WTC11 (cell line): ENCODE measurements at regions not wholly inside any gene's neighbourhood (a gene's known extent, or its start where the extent isn't known, plus 50 kb on each side); places are given as distances from the start of the nearest gene placed in this dataset.

Experiments used
- ATAC-seq: fragments of 200-7000 bp; cut with Tn5 transposase; 2 replicates; pipeline ENCODE4 v1.10.0; 2021; ENCODE audit warnings: mild to moderate bottlenecking, moderate library complexity
- CTCF ChIA-PET: fragments of 300-600 bp; sonication (Branson Sonifier 250); formaldehyde crosslinking; loops from one replicate; lab custom pipeline; 2021; ENCODE audit warnings: antibody characterized with exemption; lab: Charles Lee
- POLR2A ChIA-PET: fragments of 350-600 bp; sonication (Branson Sonifier 250); formaldehyde crosslinking; loops from one replicate; lab custom pipeline; 2021; ENCODE audit warnings: antibody characterized with exemption; lab: Charles Lee
- DNase-seq: peaks from one replicate; pipeline ENCODE4 v3.0.0; 2021; ENCODE audit warnings: low spot score
- H3K27ac Mint-ChIP-seq: 2 replicates; pipeline ENCODE4 v1.8.0; 2021; ENCODE audit warnings: mixed read lengths
- H3K27me3 Mint-ChIP-seq: 2 replicates; pipeline ENCODE4 v1.8.0; 2021; ENCODE audit warnings: low read depth, mild to moderate bottlenecking, moderate library complexity, mixed read lengths
- H3K36me3 Mint-ChIP-seq: 2 replicates; pipeline ENCODE4 v1.8.0; 2021; ENCODE audit warnings: mixed read lengths
- H3K4me1 Mint-ChIP-seq: 2 replicates; pipeline ENCODE4 v1.8.0; 2022; ENCODE audit warnings: mixed read lengths
- H3K4me3 Mint-ChIP-seq: 2 replicates; pipeline ENCODE4 v1.8.0; 2021; ENCODE audit warnings: mild to moderate bottlenecking, moderate library complexity, mixed read lengths
- H3K9me3 Mint-ChIP-seq: 2 replicates; pipeline ENCODE4 v1.8.0; 2021; ENCODE audit warnings: mixed read lengths
- CDX4 ChIP-seq: fragments of 250-450 bp; sonication (Bioruptor Pico); IDR thresholded peaks from 2 replicates; pipeline ENCODE4 v1.9.0; 2021; ENCODE audit warnings: moderate library complexity, mild to moderate bottlenecking, inconsistent platforms, borderline replicate concordance
- E2F5 ChIP-seq: sonication (generic); formaldehyde crosslinking; IDR thresholded peaks from 2 replicates; pipeline ENCODE4 v1.8.1; 2022; ENCODE audit warnings: mild to moderate bottlenecking, moderate library complexity, missing genetic modification reagents
- ERG ChIP-seq: fragments of 250-450 bp; sonication (Bioruptor Pico); IDR thresholded peaks from 2 replicates; pipeline ENCODE4 v1.8.0; 2021; ENCODE audit warnings: mild to moderate bottlenecking
- FOXP4 ChIP-seq: sonication (generic); formaldehyde crosslinking; IDR thresholded peaks from 2 replicates; pipeline ENCODE4 v1.8.0; 2022; ENCODE audit warnings: mild to moderate bottlenecking, missing genetic modification reagents
- GRHL2 ChIP-seq: fragments of 250-450 bp; sonication (Bioruptor Pico); IDR thresholded peaks from 2 replicates; pipeline ENCODE4 v1.8.0; 2022; ENCODE audit warnings: mild to moderate bottlenecking, moderate library complexity; ENCODE audit not compliant: insufficient replicate concordance, severe bottlenecking
- JUN ChIP-seq: sonication (generic); formaldehyde crosslinking; IDR thresholded peaks from 2 replicates; pipeline ENCODE4 v1.8.0; 2023; ENCODE audit warnings: mild to moderate bottlenecking, missing genetic modification reagents
- MAX ChIP-seq: sonication (generic); formaldehyde crosslinking; IDR thresholded peaks from 2 replicates; pipeline ENCODE4 v1.8.0; 2022; ENCODE audit warnings: mild to moderate bottlenecking, missing genetic modification reagents
- MLX ChIP-seq: sonication (generic); formaldehyde crosslinking; IDR thresholded peaks from 2 replicates; pipeline ENCODE4 v1.8.1; 2023; ENCODE audit warnings: mild to moderate bottlenecking, missing genetic modification reagents, moderate library complexity
- MYBL2 ChIP-seq: sonication (generic); formaldehyde crosslinking; IDR thresholded peaks from 2 replicates; pipeline ENCODE4 v1.8.1; 2023; ENCODE audit warnings: mild to moderate bottlenecking, moderate library complexity, missing genetic modification reagents
- NFYB ChIP-seq: sonication (generic); formaldehyde crosslinking; conservative IDR thresholded peaks from 2 replicates; pipeline ENCODE4 v1.8.0; 2022; ENCODE audit warnings: low read depth, missing genetic modification reagents
- NR3C1 ChIP-seq: sonication (generic); formaldehyde crosslinking; conservative IDR thresholded peaks from 2 replicates; pipeline ENCODE4 v1.8.1; 2023; ENCODE audit warnings: low read depth, mild to moderate bottlenecking, missing genetic modification reagents
- OVOL2 ChIP-seq: fragments of 250-450 bp; sonication (Bioruptor Pico); IDR thresholded peaks from 2 replicates; pipeline ENCODE4 v1.9.0; 2021; ENCODE audit warnings: mild to moderate bottlenecking, borderline replicate concordance
- PREB ChIP-seq: sonication (generic); formaldehyde crosslinking; IDR thresholded peaks from 2 replicates; pipeline ENCODE4 v1.8.1; 2022; ENCODE audit warnings: mild to moderate bottlenecking, missing genetic modification reagents, moderate library complexity, borderline replicate concordance
- RELA ChIP-seq: sonication (generic); formaldehyde crosslinking; IDR thresholded peaks from 2 replicates; pipeline ENCODE4 v1.8.1; 2022; ENCODE audit warnings: missing genetic modification reagents, mild to moderate bottlenecking, borderline replicate concordance
- TEAD4 ChIP-seq: sonication (generic); formaldehyde crosslinking; IDR thresholded peaks from 2 replicates; pipeline ENCODE4 v1.8.0; 2022; ENCODE audit warnings: mild to moderate bottlenecking, missing genetic modification reagents
- ZBTB43 ChIP-seq: sonication (generic); formaldehyde crosslinking; IDR thresholded peaks from 2 replicates; pipeline ENCODE4 v1.8.1; 2023; ENCODE audit warnings: mild to moderate bottlenecking, missing genetic modification reagents
- ZMAT4 ChIP-seq: fragments of 250-450 bp; sonication (Bioruptor Pico); IDR thresholded peaks from 2 replicates; pipeline ENCODE4 v1.9.0; 2021; ENCODE audit warnings: mild to moderate bottlenecking
- ZNF138 ChIP-seq: sonication (generic); formaldehyde crosslinking; conservative IDR thresholded peaks from 2 replicates; pipeline ENCODE4 v1.8.1; 2022; ENCODE audit warnings: mild to moderate bottlenecking, moderate library complexity, missing genetic modification reagents
- ZNF232 ChIP-seq: sonication (generic); formaldehyde crosslinking; IDR thresholded peaks from 2 replicates; pipeline ENCODE4 v1.8.0; 2022; ENCODE audit warnings: mild to moderate bottlenecking, missing genetic modification reagents
- ZNF671 ChIP-seq: fragments of 250-450 bp; sonication (Bioruptor Pico); IDR thresholded peaks from 2 replicates; pipeline ENCODE4 v1.8.0; 2021; ENCODE audit warnings: mild to moderate bottlenecking

GRCh38 chr5:51521583-51521982 is 138.3 kb downstream of the ISL1 start:
- no peaks in the 10 kb centered on the region for H3K9me3 Mint-ChIP-seq
- no peak for ATAC-seq
- H3K36me3 Mint-ChIP-seq: no peaks in the 10 kb centered on the region
- DNase-seq: no peak
- no peak for TF ChIP-seq JUN
- no peak for TF ChIP-seq ZBTB43 (CRISPR knock-in tag)
- no peak for TF ChIP-seq GRHL2 (CRISPR knock-in tag)
- TF ChIP-seq ZMAT4 (CRISPR knock-in tag): no peak
- TF ChIP-seq NR3C1 (CRISPR knock-in tag): no peak
- no peak for TF ChIP-seq E2F5 (CRISPR knock-in tag)
- TF ChIP-seq ZNF232 (CRISPR knock-in tag): no peak
- TF ChIP-seq MAX (CRISPR knock-in tag): no peak
- no peak for TF ChIP-seq OVOL2 (CRISPR knock-in tag)
- TF ChIP-seq PREB (CRISPR knock-in tag): no peak
- POLR2A ChIA-PET: no interaction called here
- CTCF ChIA-PET: no interaction called here
- no peak overlapping the region; the same call in 1 of the 2 replicates for H3K27ac Mint-ChIP-seq
- peaks cover 8% of the 10 kb centered on the region for H3K4me1 Mint-ChIP-seq
- no peak overlapping the region for H3K4me3 Mint-ChIP-seq
- no peaks in the 10 kb centered on the region for H3K27me3 Mint-ChIP-seq

GRCh38 chr5:51539232-51539631 is 156.0 kb downstream of the ISL1 start:
- Mint-ChIP-seq H3K27me3 (no peaks in the 10 kb centered on the region), H3K4me3 (no peak overlapping the region), H3K36me3 (peaks cover 9% of the 10 kb centered on the region), H3K27ac (no peak overlapping the region), H3K4me1 (no peaks in the 10 kb centered on the region), H3K9me3 (peaks cover 30% of the 10 kb centered on the region)
- no peak for DNase-seq
- TF ChIP-seq ZNF671 (CRISPR knock-in tag) (no peak), ZNF232 (CRISPR knock-in tag) (no peak), ERG (CRISPR knock-in tag) (no peak), MLX (CRISPR knock-in tag) (no peak), RELA (CRISPR knock-in tag) (no peak), CDX4 (CRISPR knock-in tag) (no peak), FOXP4 (CRISPR knock-in tag) (no peak), MYBL2 (CRISPR knock-in tag) (no peak), ZNF138 (CRISPR knock-in tag) (no peak), TEAD4 (CRISPR knock-in tag) (no peak), NFYB (CRISPR knock-in tag) (no peak)
- ChIA-PET CTCF (no interaction called here), POLR2A (no interaction called here)
- no peak for ATAC-seq
